Suprapubic skin (tissue), 3 donors: ENCODE measurements at regions not wholly inside any gene's neighbourhood (a gene's known extent, or its start where the extent isn't known, plus 50 kb on each side); places are given as distances from the start of the nearest gene placed in this dataset.

ENCODE experiments used
- POLR2AphosphoS5 ChIP-seq, 3 donors: sonication (generic); formaldehyde crosslinking; IDR thresholded peaks; one replicate each; pipeline ENCODE4 v1.6.1; 2017; ENCODE audit warnings: antibody characterized with exemption in 3 of 3
- TF ChIP-seq, protein P1 (sequence below), 2 donors: fragments of 200-600 bp in 1 of 2; fragments of 450-650 bp in 1 of 2; sonication (generic) in 1 of 2; IDR thresholded peaks; one replicate each; pipeline ENCODE4 v1.5.1; 2016 to 2019; ENCODE audit warnings: antibody characterized with exemption in 2 of 2, mild to moderate bottlenecking in 1 of 2, moderate library complexity in 1 of 2

DNA sequence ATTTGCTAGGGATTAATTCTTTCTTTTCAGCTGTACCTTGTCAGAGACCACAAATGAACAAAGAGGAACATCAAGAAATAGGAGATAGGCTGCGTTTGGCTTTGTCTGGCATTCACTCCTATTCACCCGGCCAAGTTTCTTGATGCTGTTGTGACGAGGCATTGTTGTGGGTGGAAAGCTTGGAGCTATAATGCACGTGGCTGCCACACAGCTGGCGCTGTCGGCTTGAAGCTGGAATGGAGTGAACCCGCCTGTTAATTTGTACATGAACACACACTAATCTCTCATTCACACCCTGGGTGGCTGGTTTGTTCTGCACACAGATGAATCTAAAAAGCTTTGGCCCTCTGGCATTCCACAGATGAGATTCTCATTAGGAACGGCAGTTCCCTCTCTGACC lies 274.9 kb upstream of the GYPC start:
- no peak for TF ChIP-seq POLR2AphosphoS5 (IDR thresholded peaks at IDR 0.05)
- TF ChIP-seq, protein P1, sequence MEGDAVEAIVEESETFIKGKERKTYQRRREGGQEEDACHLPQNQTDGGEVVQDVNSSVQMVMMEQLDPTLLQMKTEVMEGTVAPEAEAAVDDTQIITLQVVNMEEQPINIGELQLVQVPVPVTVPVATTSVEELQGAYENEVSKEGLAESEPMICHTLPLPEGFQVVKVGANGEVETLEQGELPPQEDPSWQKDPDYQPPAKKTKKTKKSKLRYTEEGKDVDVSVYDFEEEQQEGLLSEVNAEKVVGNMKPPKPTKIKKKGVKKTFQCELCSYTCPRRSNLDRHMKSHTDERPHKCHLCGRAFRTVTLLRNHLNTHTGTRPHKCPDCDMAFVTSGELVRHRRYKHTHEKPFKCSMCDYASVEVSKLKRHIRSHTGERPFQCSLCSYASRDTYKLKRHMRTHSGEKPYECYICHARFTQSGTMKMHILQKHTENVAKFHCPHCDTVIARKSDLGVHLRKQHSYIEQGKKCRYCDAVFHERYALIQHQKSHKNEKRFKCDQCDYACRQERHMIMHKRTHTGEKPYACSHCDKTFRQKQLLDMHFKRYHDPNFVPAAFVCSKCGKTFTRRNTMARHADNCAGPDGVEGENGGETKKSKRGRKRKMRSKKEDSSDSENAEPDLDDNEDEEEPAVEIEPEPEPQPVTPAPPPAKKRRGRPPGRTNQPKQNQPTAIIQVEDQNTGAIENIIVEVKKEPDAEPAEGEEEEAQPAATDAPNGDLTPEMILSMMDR (IDR thresholded peaks at IDR 0.05) = no peak
